ENCODE measurements at regions not wholly inside any gene's neighbourhood (a gene's known extent, or its start where the extent isn't known, plus 50 kb on each side); places are given as distances from the start of the nearest gene placed in this dataset.
"Not testable (repeated sequence)": the region's sequence is repeated elsewhere in the genome, so short reads cannot be mapped to it uniquely, and the experiment has no call there.

DNA sequence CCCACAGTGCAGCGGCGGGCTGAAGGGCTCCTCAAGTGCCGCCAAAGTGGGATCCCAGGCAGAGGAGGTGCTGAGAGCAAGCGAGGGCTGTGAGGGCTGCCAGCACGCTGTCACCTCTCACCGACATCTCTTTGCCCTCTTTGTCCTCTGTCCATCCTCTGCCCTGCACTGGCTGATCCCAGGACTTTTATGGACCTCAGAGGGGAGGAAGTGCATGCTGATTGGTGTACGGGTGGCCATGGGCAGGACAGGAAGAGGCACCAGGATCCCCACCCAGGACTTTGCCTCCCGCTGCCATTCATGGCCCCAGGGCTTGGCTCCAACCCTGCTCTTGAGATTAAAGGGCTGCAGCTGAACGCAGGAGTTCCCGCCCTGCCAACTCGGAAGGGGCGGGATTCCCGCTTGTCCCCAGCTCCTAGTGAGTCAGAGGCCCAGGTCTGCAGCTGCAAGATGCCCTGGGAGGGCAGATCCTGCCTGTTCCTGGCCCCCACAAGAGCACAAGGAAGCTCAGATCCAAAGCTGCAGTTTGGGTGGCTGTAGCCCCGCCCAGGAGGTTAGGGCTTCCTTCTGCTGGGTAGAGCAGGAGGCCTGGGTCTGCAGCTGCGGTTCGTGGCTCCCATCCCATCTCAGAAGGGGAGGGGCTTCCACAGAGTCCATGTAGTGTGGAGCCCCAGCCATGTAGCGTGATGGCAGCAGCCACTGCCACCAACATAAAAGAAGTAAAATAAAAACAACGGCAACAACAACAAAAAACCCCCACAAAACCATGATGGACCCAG is 1716.7 kb downstream of the SLITRK1 start:
- no peaks in the 10 kb centered on the region for H3K4me1 ChIP-seq
- no peak overlapping the region for H3K4me3 ChIP-seq (replicated peaks in 1 of 3)
- no peaks in the 10 kb centered on the region for H3K27me3 ChIP-seq
- DNase-seq, result no peak
- WGBS, 2 donors, result 90 to 95% methylated on average over 11 to 17 of the region's 18 CpGs
- no peaks in the 10 kb centered on the region for H3K36me3 ChIP-seq
- TF ChIP-seq, protein P1, sequence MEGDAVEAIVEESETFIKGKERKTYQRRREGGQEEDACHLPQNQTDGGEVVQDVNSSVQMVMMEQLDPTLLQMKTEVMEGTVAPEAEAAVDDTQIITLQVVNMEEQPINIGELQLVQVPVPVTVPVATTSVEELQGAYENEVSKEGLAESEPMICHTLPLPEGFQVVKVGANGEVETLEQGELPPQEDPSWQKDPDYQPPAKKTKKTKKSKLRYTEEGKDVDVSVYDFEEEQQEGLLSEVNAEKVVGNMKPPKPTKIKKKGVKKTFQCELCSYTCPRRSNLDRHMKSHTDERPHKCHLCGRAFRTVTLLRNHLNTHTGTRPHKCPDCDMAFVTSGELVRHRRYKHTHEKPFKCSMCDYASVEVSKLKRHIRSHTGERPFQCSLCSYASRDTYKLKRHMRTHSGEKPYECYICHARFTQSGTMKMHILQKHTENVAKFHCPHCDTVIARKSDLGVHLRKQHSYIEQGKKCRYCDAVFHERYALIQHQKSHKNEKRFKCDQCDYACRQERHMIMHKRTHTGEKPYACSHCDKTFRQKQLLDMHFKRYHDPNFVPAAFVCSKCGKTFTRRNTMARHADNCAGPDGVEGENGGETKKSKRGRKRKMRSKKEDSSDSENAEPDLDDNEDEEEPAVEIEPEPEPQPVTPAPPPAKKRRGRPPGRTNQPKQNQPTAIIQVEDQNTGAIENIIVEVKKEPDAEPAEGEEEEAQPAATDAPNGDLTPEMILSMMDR (IDR thresholded peaks at IDR 0.05), result no peak
- TF ChIP-seq POLR2A (IDR thresholded peaks at IDR 0.05), result no peak
- intact Hi-C loops (cut with DNase I), result no loop called here
- H3K27ac ChIP-seq, result no peak overlapping the region
- H3K9me3 ChIP-seq, result no peaks in the 10 kb centered on the region

DNA sequence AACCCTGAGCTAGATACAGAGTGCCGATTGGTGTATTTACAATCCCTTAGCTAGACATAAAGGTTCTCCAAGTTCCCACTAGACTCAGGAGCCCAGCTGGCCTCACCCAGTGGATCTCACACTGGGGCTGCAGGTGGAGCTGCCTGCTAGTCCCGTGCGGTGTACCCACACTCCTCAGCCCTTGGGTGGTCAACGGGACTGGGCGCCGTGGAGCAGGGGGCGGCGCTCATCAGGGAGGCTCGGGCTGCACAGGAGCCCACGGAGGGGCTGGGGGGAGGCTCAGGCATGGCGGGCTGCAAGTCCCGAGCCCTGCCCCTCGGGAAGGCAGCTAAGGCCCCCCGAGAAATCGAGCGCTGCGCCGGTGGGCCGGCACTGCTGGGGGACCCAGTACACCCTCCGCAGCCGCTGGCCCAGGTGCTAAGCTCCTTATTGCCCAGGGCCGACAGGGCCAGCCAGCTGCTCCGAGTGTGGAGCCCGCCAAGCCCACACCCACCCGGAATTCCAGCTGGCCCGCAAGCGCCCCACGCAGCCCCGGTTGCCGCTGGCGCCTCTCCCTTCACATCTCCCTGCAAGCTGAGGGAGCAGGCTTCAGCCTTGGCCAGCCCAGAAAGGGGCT is 1717.4 kb downstream of the SLITRK1 start:
- H3K36me3 ChIP-seq; H3K4me1 ChIP-seq; H3K27ac ChIP-seq; DNase-seq; H3K27me3 ChIP-seq; intact Hi-C loops (cut with DNase I); H3K9me3 ChIP-seq; H3K4me3 ChIP-seq (replicated peaks in 1 of 3): not testable (repeated sequence)
- 92 to 100% methylated on average over 3 to 25 of the region's 31 CpGs for WGBS, 2 donors

DNA sequence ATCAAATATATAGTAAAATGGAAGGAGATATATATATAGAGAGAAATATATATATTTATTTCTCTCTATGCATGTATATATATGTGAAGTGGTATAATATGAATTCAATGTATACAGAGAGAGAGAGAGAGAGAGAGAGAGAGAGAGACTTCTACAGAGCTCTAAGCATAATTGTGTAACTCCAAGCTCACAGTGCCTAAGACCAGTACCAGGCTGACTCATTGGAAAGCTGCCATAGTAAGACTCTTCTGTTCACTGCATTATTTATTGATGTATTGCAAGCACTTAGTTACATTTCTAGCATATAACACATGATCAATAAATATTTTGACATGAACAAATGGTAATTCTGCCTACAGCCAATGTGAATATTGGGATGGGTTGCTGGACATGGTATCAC is 1734.7 kb downstream of the SLITRK1 start:
- no peak overlapping the region for H3K27ac ChIP-seq
- TF ChIP-seq POLR2A (IDR thresholded peaks at IDR 0.05), result no peak
- TF ChIP-seq, protein P1 (IDR thresholded peaks at IDR 0.05), result no peak
- H3K27me3 ChIP-seq, result no peaks in the 10 kb centered on the region
- no peaks in the 10 kb centered on the region for H3K9me3 ChIP-seq
- no peaks in the 10 kb centered on the region for H3K36me3 ChIP-seq
- no peaks in the 10 kb centered on the region for H3K4me1 ChIP-seq
- DNase-seq, result no peak
- intact Hi-C loops (cut with DNase I), result no loop called here
- no peak overlapping the region for H3K4me3 ChIP-seq (replicated peaks in 1 of 3)

DNA sequence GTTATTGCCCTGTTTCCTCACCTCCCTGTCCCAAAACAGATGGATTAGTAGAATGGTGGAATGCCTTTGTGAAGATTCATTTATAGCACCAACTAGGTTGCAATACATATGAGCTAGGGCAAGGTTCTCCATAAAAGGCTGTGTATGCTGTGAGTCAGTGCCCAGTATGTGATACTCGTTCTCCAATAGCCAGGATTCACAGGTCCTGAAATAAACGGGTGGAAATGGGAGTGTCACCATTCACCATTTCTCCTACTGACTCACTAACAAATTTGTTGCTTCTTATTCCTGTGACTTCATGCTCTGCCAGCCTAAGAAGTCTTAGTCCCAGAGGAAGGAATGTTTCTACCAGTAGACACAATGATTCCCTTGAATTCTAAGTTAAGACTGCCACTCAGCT is 1745.4 kb downstream of the SLITRK1 start:
- intact Hi-C loops (cut with DNase I), result no loop called here
- H3K4me1 ChIP-seq, result no peaks in the 10 kb centered on the region
- TF ChIP-seq, protein P1 (IDR thresholded peaks at IDR 0.05), result no peak
- TF ChIP-seq POLR2A (IDR thresholded peaks at IDR 0.05), result no peak
- no peak overlapping the region for H3K4me3 ChIP-seq (replicated peaks in 1 of 3)
- no peaks in the 10 kb centered on the region for H3K9me3 ChIP-seq
- no peak overlapping the region for H3K27ac ChIP-seq
- no peak for DNase-seq
- no peaks in the 10 kb centered on the region for H3K36me3 ChIP-seq
- H3K27me3 ChIP-seq, result no peaks in the 10 kb centered on the region
- WGBS, 2 donors, result 78 to 86% methylated on average over 2 of the region's 2 CpGs

DNA sequence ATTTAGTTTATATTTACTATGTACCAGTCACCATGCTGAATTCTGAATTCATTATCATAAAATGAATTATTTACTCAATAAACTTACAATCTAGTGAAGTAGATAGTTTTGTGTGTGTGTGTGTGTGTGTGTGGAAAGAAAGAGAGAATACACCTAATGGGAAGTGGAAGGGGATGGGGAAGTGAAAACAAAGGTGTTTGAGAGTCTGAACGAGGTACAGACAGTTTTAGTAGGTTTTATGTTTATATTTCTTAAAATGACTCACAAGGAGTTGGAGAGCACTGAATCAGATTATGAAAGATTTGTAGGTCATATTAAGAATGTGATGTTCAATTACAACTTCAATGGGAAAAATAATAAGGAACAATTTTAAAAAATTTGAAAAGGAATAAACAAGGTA is 1753.0 kb downstream of the SLITRK1 start:
- H3K27me3 ChIP-seq, result no peaks in the 10 kb centered on the region
- H3K4me3 ChIP-seq (replicated peaks in 1 of 3), result no peak overlapping the region
- no peaks in the 10 kb centered on the region for H3K4me1 ChIP-seq
- WGBS, 2 donors, result 44 to 45% methylated on average over 1 of the region's 1 CpG
- intact Hi-C loops (cut with DNase I), result no loop called here
- no peaks in the 10 kb centered on the region for H3K36me3 ChIP-seq
- no peaks in the 10 kb centered on the region for H3K9me3 ChIP-seq
- DNase-seq, result no peak
- no peak overlapping the region for H3K27ac ChIP-seq
- TF ChIP-seq, protein P1 (IDR thresholded peaks at IDR 0.05), result no peak
- TF ChIP-seq POLR2A (IDR thresholded peaks at IDR 0.05), result no peak
